ENCODE measurements at regions not wholly inside any gene's neighbourhood (a gene's known extent, or its start where the extent isn't known, plus 50 kb on each side); places are given as distances from the start of the nearest gene placed in this dataset.

DNA sequence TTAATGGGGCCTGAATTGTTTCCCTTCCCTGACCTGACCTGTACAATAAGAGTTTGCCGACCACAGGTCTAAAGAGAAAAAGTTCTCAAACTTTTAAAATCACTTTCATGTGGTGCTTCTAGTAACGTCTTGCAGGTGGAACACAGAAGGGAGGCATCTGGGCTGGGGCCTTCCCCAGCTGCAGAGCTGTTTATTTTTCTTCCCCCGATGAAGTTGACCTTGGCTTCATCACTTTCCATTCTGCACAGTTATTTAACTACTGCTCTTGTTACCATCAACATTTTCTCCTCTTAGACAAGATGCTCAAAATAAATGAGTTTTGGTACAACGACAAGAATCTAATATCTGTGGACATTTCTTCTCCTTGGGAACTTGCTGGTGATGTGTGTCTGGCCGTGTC, 181.7 kb downstream of the HERPUD2 start:
- no peak for TF ChIP-seq POLR2A (IDR thresholded peaks at IDR 0.05)
- TF ChIP-seq, protein P1, sequence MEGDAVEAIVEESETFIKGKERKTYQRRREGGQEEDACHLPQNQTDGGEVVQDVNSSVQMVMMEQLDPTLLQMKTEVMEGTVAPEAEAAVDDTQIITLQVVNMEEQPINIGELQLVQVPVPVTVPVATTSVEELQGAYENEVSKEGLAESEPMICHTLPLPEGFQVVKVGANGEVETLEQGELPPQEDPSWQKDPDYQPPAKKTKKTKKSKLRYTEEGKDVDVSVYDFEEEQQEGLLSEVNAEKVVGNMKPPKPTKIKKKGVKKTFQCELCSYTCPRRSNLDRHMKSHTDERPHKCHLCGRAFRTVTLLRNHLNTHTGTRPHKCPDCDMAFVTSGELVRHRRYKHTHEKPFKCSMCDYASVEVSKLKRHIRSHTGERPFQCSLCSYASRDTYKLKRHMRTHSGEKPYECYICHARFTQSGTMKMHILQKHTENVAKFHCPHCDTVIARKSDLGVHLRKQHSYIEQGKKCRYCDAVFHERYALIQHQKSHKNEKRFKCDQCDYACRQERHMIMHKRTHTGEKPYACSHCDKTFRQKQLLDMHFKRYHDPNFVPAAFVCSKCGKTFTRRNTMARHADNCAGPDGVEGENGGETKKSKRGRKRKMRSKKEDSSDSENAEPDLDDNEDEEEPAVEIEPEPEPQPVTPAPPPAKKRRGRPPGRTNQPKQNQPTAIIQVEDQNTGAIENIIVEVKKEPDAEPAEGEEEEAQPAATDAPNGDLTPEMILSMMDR (IDR thresholded peaks at IDR 0.05): no peak
